GM10266 (cell line): ENCODE measurements at regions not wholly inside any gene's neighbourhood (a gene's known extent, or its start where the extent isn't known, plus 50 kb on each side); places are given as distances from the start of the nearest gene placed in this dataset.

ENCODE experiments used
- DNase-seq: peaks from one replicate; pipeline ENCODE4 v3.0.0; 2012; ENCODE audit errors: extremely low spot score
- CTCF ChIP-seq: IDR thresholded peaks from 2 replicates; pipeline ENCODE4 v1.5.1; 2012; ENCODE audit warnings: mild to moderate bottlenecking, low read depth; ENCODE audit not compliant: control insufficient read depth, insufficient read depth; ENCODE audit errors: missing control alignments

GRCh38 chr18:71352618-71353017, 1063.8 kb downstream of the SOCS6 start:
- TF ChIP-seq CTCF = no peak
- no peak for DNase-seq

- no peak for TF ChIP-seq CTCF
- DNase-seq = no peak
Observed at GRCh38 chr18:71336576-71337210, 1047.8 kb downstream of the SOCS6 start.

- DNase-seq = no peak
- no peak for TF ChIP-seq CTCF
Observed at GRCh38 chr18:71329563-71329962, 1040.7 kb downstream of the SOCS6 start.

GRCh38 chr18:71329114-71329513, 1040.3 kb downstream of the SOCS6 start:
- no peak for TF ChIP-seq CTCF
- DNase-seq = no peak

- DNase-seq = no peak
- TF ChIP-seq CTCF = no peak
Observed at GRCh38 chr18:71327850-71328249, 1039.0 kb downstream of the SOCS6 start.

GRCh38 chr18:71327441-71327840, 1038.6 kb downstream of the SOCS6 start:
- no peak for DNase-seq
- TF ChIP-seq CTCF = no peak

- no peak for TF ChIP-seq CTCF
Observed at GRCh38 chr18:71326826-71327225, 1038.0 kb downstream of the SOCS6 start.

More at GRCh38 chr18:71326826-71327225, 1038.0 kb downstream of the SOCS6 start:
- no peak for DNase-seq
